Right lobe of liver (tissue), 4 donors: ENCODE measurements at regions not wholly inside any gene's neighbourhood (a gene's known extent, or its start where the extent isn't known, plus 50 kb on each side); places are given as distances from the start of the nearest gene placed in this dataset.

Experiments
- POLR2A ChIP-seq: fragments of 450-650 bp; IDR thresholded peaks from one replicate; pipeline ENCODE4 v1.6.1; 2017; ENCODE audit warnings: antibody characterized with exemption, mild to moderate bottlenecking
- TF ChIP-seq, protein P1 (sequence below), 4 donors: fragments of 200-600 bp in 3 of 4; fragments of 450-650 bp in 1 of 4; IDR thresholded peaks; one replicate each; pipeline versions ENCODE4 v1.5.1 to v1.8.0; 2016 to 2022; ENCODE audit warnings: antibody characterized with exemption in 4 of 4, mild to moderate bottlenecking in 2 of 4
- donor health status: DM: no; HTN: no; CAD: no.
- donor health status: DM: no; HTN: no; CAD: no.
- donor health status: DM: no; HTN: yes; CAD: no.

- TF ChIP-seq, protein P1, sequence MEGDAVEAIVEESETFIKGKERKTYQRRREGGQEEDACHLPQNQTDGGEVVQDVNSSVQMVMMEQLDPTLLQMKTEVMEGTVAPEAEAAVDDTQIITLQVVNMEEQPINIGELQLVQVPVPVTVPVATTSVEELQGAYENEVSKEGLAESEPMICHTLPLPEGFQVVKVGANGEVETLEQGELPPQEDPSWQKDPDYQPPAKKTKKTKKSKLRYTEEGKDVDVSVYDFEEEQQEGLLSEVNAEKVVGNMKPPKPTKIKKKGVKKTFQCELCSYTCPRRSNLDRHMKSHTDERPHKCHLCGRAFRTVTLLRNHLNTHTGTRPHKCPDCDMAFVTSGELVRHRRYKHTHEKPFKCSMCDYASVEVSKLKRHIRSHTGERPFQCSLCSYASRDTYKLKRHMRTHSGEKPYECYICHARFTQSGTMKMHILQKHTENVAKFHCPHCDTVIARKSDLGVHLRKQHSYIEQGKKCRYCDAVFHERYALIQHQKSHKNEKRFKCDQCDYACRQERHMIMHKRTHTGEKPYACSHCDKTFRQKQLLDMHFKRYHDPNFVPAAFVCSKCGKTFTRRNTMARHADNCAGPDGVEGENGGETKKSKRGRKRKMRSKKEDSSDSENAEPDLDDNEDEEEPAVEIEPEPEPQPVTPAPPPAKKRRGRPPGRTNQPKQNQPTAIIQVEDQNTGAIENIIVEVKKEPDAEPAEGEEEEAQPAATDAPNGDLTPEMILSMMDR (IDR thresholded peaks at IDR 0.05): no peak
- TF ChIP-seq POLR2A: no peak
These were observed 175.8 kb upstream of the CCDC150 start for GRCh38 chr2:196463706-196464105.
